Epithelial cell of proximal tubule (primary cell): ENCODE measurements at regions not wholly inside any gene's neighbourhood (a gene's known extent, or its start where the extent isn't known, plus 50 kb on each side); places are given as distances from the start of the nearest gene placed in this dataset.

Experiments used
- DNase-seq: peaks from one replicate; pipeline ENCODE4 v3.0.0-alpha.2; 2011; ENCODE audit warnings: low read depth
- H3K4me3 ChIP-seq: 2 replicates; pipeline ENCODE4 v1.5.1; 2011; ENCODE audit warnings: low read depth, mild to moderate bottlenecking, low read length
- CTCF ChIP-seq: conservative IDR thresholded peaks from 2 replicates; pipeline ENCODE4 v1.5.1; 2012; ENCODE audit warnings: low read depth, mild to moderate bottlenecking, low read length

DNA sequence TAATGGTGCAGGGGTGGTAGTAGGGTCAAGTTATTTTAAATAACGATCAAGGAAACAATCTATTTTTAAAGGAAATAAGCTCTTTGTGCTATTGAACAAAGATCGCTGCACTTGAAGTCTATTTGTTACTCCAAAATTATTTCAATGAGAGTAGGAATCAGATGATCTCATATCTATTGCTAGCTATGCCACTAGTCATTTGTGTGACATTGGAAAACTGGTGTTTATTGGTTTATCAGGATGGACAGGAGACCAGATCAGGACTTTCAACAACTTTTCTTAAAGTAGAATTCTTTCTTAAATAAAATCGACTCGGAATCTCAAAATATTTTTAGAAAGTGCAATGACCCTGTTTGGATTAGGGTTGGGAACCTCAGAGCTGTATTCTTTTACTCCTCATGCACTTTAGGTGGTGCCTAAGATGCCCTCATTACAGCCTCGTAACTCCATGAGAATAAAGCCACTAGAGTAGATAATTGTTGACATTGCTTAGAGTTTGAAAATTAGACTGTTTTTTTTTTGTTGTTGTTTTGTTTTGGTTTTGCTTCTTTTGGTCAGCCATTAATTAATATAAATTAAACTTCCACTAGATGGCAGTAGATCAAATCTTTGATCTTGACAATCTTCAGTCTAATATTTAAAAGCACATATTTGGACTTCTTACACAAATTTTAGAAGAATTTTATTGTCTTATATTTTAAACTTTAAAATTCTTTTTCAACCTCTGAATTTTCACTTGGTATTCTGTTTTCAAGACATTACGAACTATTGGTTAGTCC lies 352.4 kb downstream of the USP25 start:
- peak; percentile 34 for TF ChIP-seq CTCF
- no peak overlapping the region for H3K4me3 ChIP-seq
- DNase-seq, result no peak

- peak; percentile 15 for DNase-seq
- H3K4me3 ChIP-seq, result no peak overlapping the region
- TF ChIP-seq CTCF, result no peak
Observed at GRCh38 chr21:16084776-16085364, 355.1 kb downstream of the USP25 start.

- H3K4me3 ChIP-seq, result no peak overlapping the region
- no peak for DNase-seq
- TF ChIP-seq CTCF, result no peak
Observed at GRCh38 chr21:16085421-16085820, 355.6 kb downstream of the USP25 start.

GRCh38 chr21:16086121-16086520 lies 356.3 kb downstream of the USP25 start:
- TF ChIP-seq CTCF, result no peak
- DNase-seq, result no peak
- H3K4me3 ChIP-seq, result no peak overlapping the region

- no peak for TF ChIP-seq CTCF
- H3K4me3 ChIP-seq, result no peak overlapping the region
Observed at GRCh38 chr21:16086936-16087335, 357.2 kb downstream of the USP25 start.

GRCh38 chr21:16087523-16087922 lies 357.7 kb downstream of the USP25 start:
- H3K4me3 ChIP-seq, result no peak overlapping the region
- no peak for TF ChIP-seq CTCF
- no peak for DNase-seq

More at GRCh38 chr21:16086936-16087335, 357.2 kb downstream of the USP25 start:
- DNase-seq, result no peak

GRCh38 chr21:16088056-16088455 lies 358.3 kb downstream of the USP25 start:
- no peak overlapping the region for H3K4me3 ChIP-seq
- TF ChIP-seq CTCF, result no peak
- DNase-seq, result no peak
